NOMO-1 (cell line): ENCODE measurements at regions not wholly inside any gene's neighbourhood (a gene's known extent, or its start where the extent isn't known, plus 50 kb on each side); places are given as distances from the start of the nearest gene placed in this dataset.
A peak's percentile ranks its signal among the peaks of the same experiment; 100 is the strongest.

Experiments
- DNase-seq, 2 experiments: peaks; one replicate each; lab custom pipeline; 2025; ENCODE audit not compliant: unreplicated experiment in 2 of 2; lab: John Stamatoyannopoulos, UW

GRCh38 chr19:13611596-13611995, 105.3 kb upstream of the CACNA1A start:
- DNase-seq: no peak

GRCh38 chr19:13610039-13610691, 103.9 kb upstream of the CACNA1A start:
- no peak for DNase-seq

GRCh38 chr19:13606156-13606555, 99.9 kb upstream of the CACNA1A start:
- DNase-seq: no peak

- no peak for DNase-seq
These were observed 98.8 kb upstream of the CACNA1A start for GRCh38 chr19:13604902-13605586.

- no peak for DNase-seq
These were observed 94.5 kb upstream of the CACNA1A start for GRCh38 chr19:13600802-13601201.

- DNase-seq: no peak
These were observed 93.8 kb upstream of the CACNA1A start for GRCh38 chr19:13600091-13600490.

- DNase-seq: no peak
These were observed 93.4 kb upstream of the CACNA1A start for GRCh38 chr19:13599681-13600080.

GRCh38 chr19:13598098-13598497, 91.8 kb upstream of the CACNA1A start:
- no peak for DNase-seq

GRCh38 chr19:13597640-13598039, 91.4 kb upstream of the CACNA1A start:
- DNase-seq: peak; percentile 70 to 74

- DNase-seq: peak; percentile 57 to 61
These were observed 82.9 kb upstream of the CACNA1A start for GRCh38 chr19:13588957-13589833.

GRCh38 chr19:13585512-13585911, 79.2 kb upstream of the CACNA1A start:
- DNase-seq: no peak

- no peak for DNase-seq
These were observed 77.5 kb upstream of the CACNA1A start for GRCh38 chr19:13583753-13584152.

GRCh38 chr19:13583114-13583513, 76.8 kb upstream of the CACNA1A start:
- DNase-seq: no peak

GRCh38 chr19:13581576-13581975, 75.3 kb upstream of the CACNA1A start:
- DNase-seq: no peak

- no peak for DNase-seq
These were observed 73.2 kb upstream of the CACNA1A start for GRCh38 chr19:13579388-13580060.

GRCh38 chr19:13576726-13577125, 70.4 kb upstream of the CACNA1A start:
- DNase-seq: no peak

GRCh38 chr19:13574933-13575332, 68.7 kb upstream of the CACNA1A start:
- no peak for DNase-seq

GRCh38 chr19:13573056-13573667, 66.9 kb upstream of the CACNA1A start:
- no peak for DNase-seq

GRCh38 chr19:13561461-13561860, 55.2 kb upstream of the CACNA1A start:
- no peak for DNase-seq

- DNase-seq: no peak
These were observed 51.6 kb upstream of the CACNA1A start for GRCh38 chr19:13557756-13558398.
